HepG2 (cell line): ENCODE measurements at regions not wholly inside any gene's neighbourhood (a gene's known extent, or its start where the extent isn't known, plus 50 kb on each side); places are given as distances from the start of the nearest gene placed in this dataset.

Source experiments
- ATAC-seq: fragments of 200-7000 bp; cut with Tn5 transposase; 3 replicates; pipeline ENCODE4 v1.9.1; 2020; ENCODE audit warnings: mild to moderate bottlenecking, moderate library complexity
- BruUV-seq: library from RNA; stranded (reverse); fragments of 400-500 nt; replicated peaks from 2 replicates; lab custom pipeline; 2021; lab: Mats Ljungman, UMichigan
- CTCF ChIA-PET: fragments of 300-600 bp; formaldehyde crosslinking; extraction: SDS; loops from one replicate; lab custom pipeline; 2021; ENCODE audit warnings: low total read pairs, inconsistent platforms, low intra/inter-chr PET ratio; lab: Yijun Ruan, JAX
- POLR2A ChIA-PET: fragments of 350-600 bp; sonication (Branson Sonifier 250); formaldehyde crosslinking; loops from one replicate; lab custom pipeline; 2020; ENCODE audit warnings: antibody characterized with exemption, inconsistent platforms; lab: Yijun Ruan, JAX
- DNase-seq: peaks from one replicate; pipeline ENCODE4 v3.0.0-alpha.2; 2015; ENCODE audit warnings: low spot score
- FAIRE-seq: peaks from 3 replicates; lab custom pipeline; 2011; peaks lifted over from hg19 to GRCh38; lab: Jason Lieb, UNC
- H2AFZ ChIP-seq: one replicate; pipeline ENCODE4 v1.6.1; 2011; ENCODE audit warnings: low read length, inconsistent platforms
- H3K27ac ChIP-seq: fragments of 300-600 bp; 3 replicates; pipeline ENCODE4 v1.8.0; 2011; ENCODE audit warnings: mixed run types, mild to moderate bottlenecking, mixed read lengths, low read length, inconsistent platforms; ENCODE audit not compliant: insufficient read depth; ENCODE audit errors: extremely low read length
- H3K27me3 ChIP-seq, 2 experiments: fragments of 200-600 bp in 1 of 2; 2 replicates in 1 of 2; 3 replicates in 1 of 2; pipeline versions ENCODE4 v1.6.0 to v1.8.0; 2011; ENCODE audit warnings: low read length in 2 of 2, mild to moderate bottlenecking in 2 of 2, moderate library complexity in 2 of 2, inconsistent platforms in 1 of 2; ENCODE audit not compliant: insufficient read depth in 2 of 2, control insufficient read depth in 1 of 2
- H3K36me3 ChIP-seq, 2 experiments: fragments of 200-600 bp in 1 of 2; replicated peaks in 1 of 2; 2 replicates in 1 of 2; 3 replicates in 1 of 2; pipeline versions ENCODE4 v1.5.1 to v1.8.0; 2011; ENCODE audit warnings: low read length in 2 of 2, inconsistent platforms in 1 of 2; ENCODE audit not compliant: insufficient read depth in 2 of 2, control insufficient read depth in 1 of 2
- H3K4me1 ChIP-seq: 2 replicates; pipeline ENCODE4 v1.5.1; 2012; ENCODE audit warnings: low read length, inconsistent platforms; ENCODE audit not compliant: insufficient read depth
- H3K4me2 ChIP-seq: 2 replicates; pipeline ENCODE4 v1.6.0; 2011; ENCODE audit warnings: low read depth, low read length, inconsistent platforms
- H3K4me3 ChIP-seq, 3 experiments: fragments of 200-600 bp in 1 of 3; sonication (generic), shearing (Covaris generic) in 1 of 3; replicated peaks in 1 of 3; 2 replicates each; pipeline ENCODE4 v1.5.1; 2011 to 2016; ENCODE audit warnings: low read length in 3 of 3, inconsistent platforms in 2 of 3, low read depth in 2 of 3, mild to moderate bottlenecking in 2 of 3, control low read depth in 1 of 3, mixed read lengths in 1 of 3; ENCODE audit not compliant: insufficient read depth in 1 of 3
- H3K79me2 ChIP-seq: one replicate; pipeline ENCODE4 v1.6.1; 2011; ENCODE audit warnings: low read length, inconsistent platforms; ENCODE audit not compliant: insufficient read depth
- H3K9ac ChIP-seq: 2 replicates; pipeline ENCODE4 v1.6.0; 2011; ENCODE audit warnings: mild to moderate bottlenecking, low read depth, low read length, inconsistent platforms; ENCODE audit not compliant: insufficient read depth
- H3K9me3 ChIP-seq: 2 replicates; pipeline ENCODE4 v1.5.1; 2012; ENCODE audit warnings: mild to moderate bottlenecking, low read length
- H4K20me1 ChIP-seq: 2 replicates; pipeline ENCODE4 v1.6.0; 2011; ENCODE audit warnings: inconsistent platforms, mild to moderate bottlenecking, low read length, moderate library complexity; ENCODE audit not compliant: insufficient read depth
- EHMT2 ChIP-seq: fragments of 200-600 bp; sonication (generic); IDR thresholded peaks from 2 replicates; pipeline ENCODE4 v1.7.0; 2017; ENCODE audit warnings: antibody characterized with exemption, low read depth, low read length, borderline replicate concordance
- HNRNPK ChIP-seq: fragments of 200-400 bp; formaldehyde crosslinking; IDR thresholded peaks from 2 replicates; pipeline ENCODE4 v1.6.1; 2018; ENCODE audit warnings: low read length, low read depth, moderate library complexity, mild to moderate bottlenecking; ENCODE audit not compliant: poor library complexity, severe bottlenecking
- JUN ChIP-seq: sonication (generic); formaldehyde crosslinking; IDR thresholded peaks from 2 replicates; pipeline ENCODE4 v1.4.0; 2020; ENCODE audit warnings: mild to moderate bottlenecking, missing genetic modification reagents
- KDM5B ChIP-seq: sonication (generic); formaldehyde crosslinking; IDR thresholded peaks from 2 replicates; pipeline ENCODE4 v1.4.0; 2020; ENCODE audit warnings: missing genetic modification reagents, mild to moderate bottlenecking, borderline replicate concordance
- KMT2B ChIP-seq: IDR thresholded peaks from 2 replicates; pipeline ENCODE4 v1.6.1; 2016; ENCODE audit warnings: missing genetic modification reagents, missing compliant biosample characterization
- MLX ChIP-seq: IDR thresholded peaks from 2 replicates; pipeline ENCODE4 v1.6.1; 2016
- PTBP1 ChIP-seq: fragments of 200-400 bp; formaldehyde crosslinking; IDR thresholded peaks from 2 replicates; pipeline ENCODE4 v1.6.1; 2018; ENCODE audit warnings: low read length, low read depth; ENCODE audit not compliant: poor library complexity, severe bottlenecking
- TSC22D2 ChIP-seq: sonication (generic); formaldehyde crosslinking; IDR thresholded peaks from 2 replicates; pipeline ENCODE4 v1.5.1; 2020; ENCODE audit warnings: missing genetic modification reagents, mild to moderate bottlenecking, borderline replicate concordance
- YY1 ChIP-seq: IDR thresholded peaks from 2 replicates; pipeline ENCODE4 v1.6.1; 2011; ENCODE audit warnings: low read length, low read depth, moderate library complexity, mild to moderate bottlenecking; ENCODE audit not compliant: insufficient read depth, insufficient replicate concordance
- ZNF207 ChIP-seq: fragments of 450-650 bp; IDR thresholded peaks from 2 replicates; pipeline ENCODE4 v1.6.1; 2016; ENCODE audit warnings: antibody characterized with exemption, borderline replicate concordance
- ZNF432 ChIP-seq: sonication (generic); formaldehyde crosslinking; IDR thresholded peaks from 2 replicates; pipeline ENCODE4 v1.5.0; 2020; ENCODE audit warnings: missing genetic modification reagents, mild to moderate bottlenecking, borderline replicate concordance
- ZNF703 ChIP-seq: sonication (generic); formaldehyde crosslinking; IDR thresholded peaks from 2 replicates; pipeline ENCODE4 v1.5.1; 2020; ENCODE audit warnings: missing genetic modification reagents, mild to moderate bottlenecking, moderate library complexity, borderline replicate concordance
- WGBS: methylation state at CpG from one replicate; pipeline ENCODE4 v1.1.6; 2017; ENCODE audit warnings: low lambda C conversion rate; 5-methylcytosine and 5-hydroxymethylcytosine counted together
- in situ Hi-C: cut with HindIII; loops from 2 replicates; pipeline ENCODE4 v1.10.0; 2017; ENCODE audit warnings: low pct_unique_long_range_greater_than_20kb; ENCODE audit not compliant: extremely low pct_ligation_motif_present
- intact Hi-C: fragments of 100-400 bp; cut with micrococcal nuclease; formaldehyde crosslinking; loops from one replicate; pipeline ENCODE4 v1.10.0; 2022; ENCODE audit not compliant: unreplicated experiment
- TF ChIP-seq, protein P1 (sequence below): sonication (generic); formaldehyde crosslinking; IDR thresholded peaks from 2 replicates; pipeline ENCODE4 v1.4.0; 2020; ENCODE audit warnings: mild to moderate bottlenecking, missing genetic modification reagents

GRCh38 chr5:10913181-10913810, 152.3 kb upstream of the DAP start:
- no peak for DNase-seq
- BruUV-seq: no TSS peak
- no peak for ATAC-seq
- ChIA-PET POLR2A (no interaction called here), CTCF (no interaction called here)
- Histone ChIP-seq H3K9ac (no peak overlapping the region), H4K20me1 (no peaks in the 10 kb centered on the region), H3K4me3 (no peak overlapping the region), H3K4me2 (no peak overlapping the region), H3K4me1 (no peaks in the 10 kb centered on the region), H3K9me3 (no peaks in the 10 kb centered on the region), H3K79me2 (no peaks in the 10 kb centered on the region), H3K27me3 (no peaks in the 10 kb centered on the region; a peak in 2 of 5 replicates), H3K27ac (no peak overlapping the region), H2AFZ (no peak overlapping the region), H3K36me3 (no peaks in the 10 kb centered on the region)
- in situ Hi-C loops (no loop called here), intact Hi-C loops (no loop called here)
- no peak for TF ChIP-seq ZNF432 (CRISPR knock-in tag)
- TF ChIP-seq HNRNPK: peak; percentile 44
- TF ChIP-seq EHMT2: no peak
- 16% methylated on average over 2 of the region's 2 CpGs for WGBS
- FAIRE-seq: no peak

DNA sequence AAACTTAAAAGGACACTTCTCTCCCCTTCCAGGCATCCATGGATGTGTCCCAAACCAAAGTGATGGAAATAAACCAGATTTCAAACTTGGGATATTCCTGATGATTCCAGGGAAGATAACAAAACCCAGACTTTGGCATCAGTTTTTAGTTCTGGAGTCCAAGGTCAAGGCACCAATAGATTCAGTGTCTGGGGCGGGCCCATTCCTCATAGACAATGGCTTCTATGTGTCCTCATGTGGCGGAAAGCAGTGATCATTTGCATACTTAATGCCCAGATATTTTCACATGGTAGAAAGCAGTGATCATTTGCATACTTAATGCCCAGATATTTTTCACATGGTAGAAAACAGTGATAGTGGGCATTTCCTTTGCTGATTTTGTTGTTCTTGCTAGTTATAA, 151.4 kb upstream of the DAP start:
- no peak overlapping the region for H3K9ac ChIP-seq
- no peak for FAIRE-seq
- CTCF ChIA-PET: no interaction called here
- 48% methylated on average over 2 of the region's 2 CpGs for WGBS
- no peaks in the 10 kb centered on the region; a peak in 1 of 5 replicates for H3K27me3 ChIP-seq
- no peak for ATAC-seq
- DNase-seq: no peak
- H3K27ac ChIP-seq: no peak overlapping the region
- no peaks in the 10 kb centered on the region for H3K4me1 ChIP-seq
- H3K9me3 ChIP-seq: no peaks in the 10 kb centered on the region
- H3K36me3 ChIP-seq: no peaks in the 10 kb centered on the region
- in situ Hi-C loops: no loop called here
- intact Hi-C loops: no loop called here
- no peak overlapping the region for H3K4me3 ChIP-seq
- H3K4me2 ChIP-seq: no peak overlapping the region
- H4K20me1 ChIP-seq: no peaks in the 10 kb centered on the region
- POLR2A ChIA-PET: no interaction called here
- BruUV-seq: no TSS peak
- no peak overlapping the region for H2AFZ ChIP-seq
- H3K79me2 ChIP-seq: no peaks in the 10 kb centered on the region
- no peak for TF ChIP-seq ZNF703
- TF ChIP-seq MLX (CRISPR knock-in tag): no peak
- no peak for TF ChIP-seq JUN (CRISPR knock-in tag)
- TF ChIP-seq TSC22D2: no peak
- TF ChIP-seq, protein P1, sequence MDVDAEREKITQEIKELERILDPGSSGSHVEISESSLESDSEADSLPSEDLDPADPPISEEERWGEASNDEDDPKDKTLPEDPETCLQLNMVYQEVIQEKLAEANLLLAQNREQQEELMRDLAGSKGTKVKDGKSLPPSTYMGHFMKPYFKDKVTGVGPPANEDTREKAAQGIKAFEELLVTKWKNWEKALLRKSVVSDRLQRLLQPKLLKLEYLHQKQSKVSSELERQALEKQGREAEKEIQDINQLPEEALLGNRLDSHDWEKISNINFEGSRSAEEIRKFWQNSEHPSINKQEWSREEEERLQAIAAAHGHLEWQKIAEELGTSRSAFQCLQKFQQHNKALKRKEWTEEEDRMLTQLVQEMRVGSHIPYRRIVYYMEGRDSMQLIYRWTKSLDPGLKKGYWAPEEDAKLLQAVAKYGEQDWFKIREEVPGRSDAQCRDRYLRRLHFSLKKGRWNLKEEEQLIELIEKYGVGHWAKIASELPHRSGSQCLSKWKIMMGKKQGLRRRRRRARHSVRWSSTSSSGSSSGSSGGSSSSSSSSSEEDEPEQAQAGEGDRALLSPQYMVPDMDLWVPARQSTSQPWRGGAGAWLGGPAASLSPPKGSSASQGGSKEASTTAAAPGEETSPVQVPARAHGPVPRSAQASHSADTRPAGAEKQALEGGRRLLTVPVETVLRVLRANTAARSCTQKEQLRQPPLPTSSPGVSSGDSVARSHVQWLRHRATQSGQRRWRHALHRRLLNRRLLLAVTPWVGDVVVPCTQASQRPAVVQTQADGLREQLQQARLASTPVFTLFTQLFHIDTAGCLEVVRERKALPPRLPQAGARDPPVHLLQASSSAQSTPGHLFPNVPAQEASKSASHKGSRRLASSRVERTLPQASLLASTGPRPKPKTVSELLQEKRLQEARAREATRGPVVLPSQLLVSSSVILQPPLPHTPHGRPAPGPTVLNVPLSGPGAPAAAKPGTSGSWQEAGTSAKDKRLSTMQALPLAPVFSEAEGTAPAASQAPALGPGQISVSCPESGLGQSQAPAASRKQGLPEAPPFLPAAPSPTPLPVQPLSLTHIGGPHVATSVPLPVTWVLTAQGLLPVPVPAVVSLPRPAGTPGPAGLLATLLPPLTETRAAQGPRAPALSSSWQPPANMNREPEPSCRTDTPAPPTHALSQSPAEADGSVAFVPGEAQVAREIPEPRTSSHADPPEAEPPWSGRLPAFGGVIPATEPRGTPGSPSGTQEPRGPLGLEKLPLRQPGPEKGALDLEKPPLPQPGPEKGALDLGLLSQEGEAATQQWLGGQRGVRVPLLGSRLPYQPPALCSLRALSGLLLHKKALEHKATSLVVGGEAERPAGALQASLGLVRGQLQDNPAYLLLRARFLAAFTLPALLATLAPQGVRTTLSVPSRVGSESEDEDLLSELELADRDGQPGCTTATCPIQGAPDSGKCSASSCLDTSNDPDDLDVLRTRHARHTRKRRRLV (CRISPR knock-in tag): no peak
- no peak for TF ChIP-seq PTBP1
- no peak for TF ChIP-seq ZNF207
- no peak for TF ChIP-seq YY1
- TF ChIP-seq KMT2B (CRISPR knock-in tag): no peak
- no peak for TF ChIP-seq KDM5B (CRISPR knock-in tag)
